GM19397 (cell line): ENCODE measurements at regions not wholly inside any gene's neighbourhood (a gene's known extent, or its start where the extent isn't known, plus 50 kb on each side); places are given as distances from the start of the nearest gene placed in this dataset.
"Not testable (repeated sequence)": the region's sequence is repeated elsewhere in the genome, so short reads cannot be mapped to it uniquely, and the experiment has no call there.

Source experiments
- ATAC-seq: cut with Tn5 transposase; IDR thresholded peaks from one replicate; pipeline ENCODE4 v1.9.1; 2021; ENCODE audit warnings: mild to moderate bottlenecking, moderate library complexity; ENCODE audit not compliant: unreplicated experiment

DNA sequence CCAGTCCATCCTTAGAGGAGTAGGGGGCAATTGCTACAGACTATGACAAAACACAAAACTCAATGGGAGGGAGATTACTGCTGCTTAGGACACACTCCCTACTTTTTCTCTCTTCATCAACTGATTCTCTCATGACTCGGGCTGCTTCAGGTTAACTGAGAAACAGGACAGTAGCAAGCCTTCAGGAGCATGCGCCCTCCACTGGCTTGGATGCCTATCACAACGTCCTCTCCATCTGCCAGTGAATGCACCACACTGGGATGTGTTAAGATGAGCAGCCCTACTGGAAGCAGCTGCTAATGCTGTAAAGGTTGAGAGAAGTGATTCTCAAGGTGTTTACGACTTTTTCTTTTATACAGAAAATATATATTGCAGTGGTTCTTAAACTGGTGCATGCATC lies 542.3 kb downstream of the EDEM1 start:
- no peak for ATAC-seq

DNA sequence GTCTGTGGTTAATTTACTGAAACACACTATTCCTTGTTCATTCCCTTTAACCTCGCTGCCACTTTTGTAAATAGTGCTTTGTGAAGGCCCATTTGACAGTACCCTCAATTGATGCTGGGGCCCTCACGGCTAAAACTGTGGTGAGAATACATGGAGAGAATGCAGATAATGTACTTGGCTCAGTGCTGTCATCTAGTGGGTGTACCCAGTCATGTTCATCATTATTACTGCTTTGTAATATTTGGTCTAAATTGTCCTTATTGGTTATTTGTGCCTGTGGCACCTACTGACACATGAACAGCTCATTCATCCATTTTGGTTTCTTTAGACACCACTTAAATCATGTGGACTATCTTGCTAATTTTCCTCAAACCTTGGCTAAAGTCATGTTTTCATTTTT lies 543.6 kb downstream of the EDEM1 start:
- no peak for ATAC-seq

- ATAC-seq = no peak
These were observed 544.6 kb downstream of the EDEM1 start for GRCh38 chr3:5732081-5732480.

GRCh38 chr3:5733995-5734394 lies 546.5 kb downstream of the EDEM1 start:
- no peak for ATAC-seq

DNA sequence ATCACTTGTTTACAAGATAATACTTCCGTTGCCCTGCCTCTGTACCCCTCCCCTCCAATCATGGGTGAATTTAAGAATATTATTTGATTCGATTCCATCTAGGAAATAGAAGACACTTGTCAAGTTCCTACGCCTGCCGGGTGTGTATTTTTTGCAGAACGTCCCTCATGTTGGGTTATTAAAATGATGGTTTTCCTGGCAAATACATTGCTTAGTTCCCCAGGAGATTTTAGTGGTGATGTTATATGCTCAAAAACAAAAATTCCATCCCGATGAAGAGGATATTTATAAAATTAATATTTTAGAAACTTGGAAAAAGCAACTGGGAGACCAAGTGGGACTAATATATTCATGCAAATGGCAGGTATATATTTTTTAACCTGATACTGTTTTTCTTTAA lies 548.4 kb downstream of the EDEM1 start:
- no peak for ATAC-seq

GRCh38 chr3:5739299-5739935 lies 551.9 kb downstream of the EDEM1 start:
- no peak for ATAC-seq

- ATAC-seq = no peak
These were observed 552.4 kb downstream of the EDEM1 start for GRCh38 chr3:5739949-5740348.

DNA sequence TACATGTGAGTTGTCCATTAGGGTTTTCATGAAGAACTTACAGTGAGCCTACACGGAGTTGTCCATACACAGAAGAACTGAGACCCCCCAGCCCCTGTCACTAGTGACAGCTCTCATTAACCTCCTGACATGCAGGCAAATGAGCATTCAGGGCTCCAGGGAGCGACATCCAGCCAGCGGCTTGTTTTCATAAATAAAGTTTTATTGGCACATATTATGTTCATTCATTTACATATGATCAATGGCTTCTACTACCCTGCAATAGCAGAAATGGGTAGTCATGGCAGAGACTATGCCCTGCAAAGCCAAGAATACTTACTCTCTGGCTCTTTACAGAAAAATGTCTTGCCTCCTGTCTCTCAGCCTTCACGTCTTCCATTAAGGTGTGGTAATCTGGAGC lies 553.5 kb downstream of the EDEM1 start:
- ATAC-seq = no peak

- no peak for ATAC-seq
These were observed 562.6 kb downstream of the EDEM1 start for GRCh38 chr3:5750091-5750490.

GRCh38 chr3:5750874-5751640 lies 563.5 kb downstream of the EDEM1 start:
- ATAC-seq = no peak

DNA sequence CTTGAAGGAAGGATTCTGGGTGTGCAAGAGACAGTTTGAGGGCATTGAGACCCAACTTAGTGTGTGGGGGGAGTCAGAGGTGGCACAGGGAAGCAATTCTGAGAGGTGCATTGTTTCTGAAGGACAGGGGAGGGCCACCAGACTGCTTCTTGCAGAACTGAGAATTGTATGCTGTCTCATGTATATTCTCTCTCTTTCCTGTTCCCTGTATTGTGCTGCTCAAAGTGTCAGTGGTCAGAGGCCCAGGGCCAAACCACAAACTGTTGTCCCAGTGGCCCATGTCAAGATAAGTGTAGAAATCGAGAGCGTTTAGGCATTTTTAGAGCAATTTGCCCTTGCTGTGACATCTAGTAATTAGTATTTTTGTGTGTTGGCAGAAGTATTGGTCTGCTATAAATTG lies 567.1 kb downstream of the EDEM1 start:
- ATAC-seq = no peak

DNA sequence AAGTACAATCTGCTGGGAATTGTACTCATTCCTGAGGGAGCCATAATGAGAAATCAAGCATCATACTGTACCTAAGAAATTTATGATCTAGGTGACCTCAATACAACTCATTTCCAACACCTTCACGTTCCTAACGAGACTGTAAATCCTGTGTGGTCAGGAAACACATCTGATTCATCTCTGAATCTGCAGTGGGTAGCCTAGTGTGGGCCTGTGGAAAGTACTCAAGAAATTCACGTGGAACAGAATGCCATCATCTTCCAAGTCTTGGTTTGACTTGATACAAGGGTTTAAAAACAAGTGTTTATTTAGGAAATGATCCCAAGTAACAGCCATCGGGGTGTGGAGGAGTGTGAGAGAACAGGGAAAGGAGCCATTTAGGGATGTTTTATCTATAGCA lies 568.9 kb downstream of the EDEM1 start:
- no peak for ATAC-seq

GRCh38 chr3:5757213-5757804 lies 569.8 kb downstream of the EDEM1 start:
- no peak for ATAC-seq

GRCh38 chr3:5758699-5759098 lies 571.2 kb downstream of the EDEM1 start:
- no peak for ATAC-seq

DNA sequence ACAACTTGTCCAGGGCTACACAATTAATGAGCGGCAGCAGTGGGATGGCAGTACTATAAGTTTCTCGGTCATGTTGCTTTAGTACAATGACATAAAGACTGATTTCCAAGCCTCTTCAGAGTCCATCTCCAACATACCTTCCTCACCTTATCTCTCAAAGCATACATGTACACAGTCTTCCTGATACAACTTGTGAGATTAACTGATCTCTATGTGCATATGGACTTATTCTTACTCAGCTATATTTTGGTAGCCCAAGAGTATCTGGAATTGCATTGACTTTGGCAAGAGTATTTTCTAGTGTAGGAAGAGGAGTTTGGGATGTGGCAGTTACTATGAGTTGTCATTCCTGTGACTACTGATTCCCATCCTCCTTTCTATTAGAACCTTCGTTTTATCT lies 575.0 kb downstream of the EDEM1 start:
- ATAC-seq = no peak

DNA sequence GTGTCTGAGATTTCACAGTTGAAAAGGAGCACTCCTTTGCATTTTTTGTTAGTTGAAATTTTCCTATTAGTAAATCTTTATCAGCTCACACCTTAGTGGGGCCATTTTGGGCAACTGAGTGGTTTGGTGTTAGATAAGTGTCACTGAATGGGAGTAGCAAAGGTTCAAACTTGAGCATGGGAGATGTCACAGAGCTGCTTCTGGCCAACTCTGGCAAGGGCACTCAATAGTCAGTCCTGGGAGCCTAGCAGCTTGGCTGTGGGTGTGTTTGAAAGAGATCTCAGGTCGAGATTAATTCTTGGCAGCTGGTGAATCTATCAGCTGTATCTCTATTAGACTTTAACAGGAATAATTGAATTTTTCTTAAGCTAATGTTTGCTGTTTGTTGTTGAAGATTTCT lies 579.3 kb downstream of the EDEM1 start:
- ATAC-seq = no peak

DNA sequence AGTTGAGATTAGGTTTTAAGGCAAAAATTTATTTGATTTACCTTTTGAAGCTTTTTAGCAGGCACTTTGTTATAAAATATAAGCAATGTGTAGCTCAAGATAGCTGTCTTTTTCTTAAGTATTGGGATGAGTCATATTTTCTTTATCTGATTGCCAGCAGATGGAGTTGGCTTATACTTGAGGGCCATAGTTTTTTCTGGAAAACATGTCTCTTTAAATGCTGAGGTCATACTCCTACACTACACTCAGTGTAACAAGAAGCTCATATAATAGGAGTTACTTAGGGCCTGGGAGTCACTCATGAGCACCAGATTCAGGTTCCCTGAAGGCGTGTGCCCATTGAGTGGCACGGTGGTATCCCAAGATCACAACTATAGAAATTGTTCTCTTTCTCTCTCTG lies 579.8 kb downstream of the EDEM1 start:
- ATAC-seq = no peak

DNA sequence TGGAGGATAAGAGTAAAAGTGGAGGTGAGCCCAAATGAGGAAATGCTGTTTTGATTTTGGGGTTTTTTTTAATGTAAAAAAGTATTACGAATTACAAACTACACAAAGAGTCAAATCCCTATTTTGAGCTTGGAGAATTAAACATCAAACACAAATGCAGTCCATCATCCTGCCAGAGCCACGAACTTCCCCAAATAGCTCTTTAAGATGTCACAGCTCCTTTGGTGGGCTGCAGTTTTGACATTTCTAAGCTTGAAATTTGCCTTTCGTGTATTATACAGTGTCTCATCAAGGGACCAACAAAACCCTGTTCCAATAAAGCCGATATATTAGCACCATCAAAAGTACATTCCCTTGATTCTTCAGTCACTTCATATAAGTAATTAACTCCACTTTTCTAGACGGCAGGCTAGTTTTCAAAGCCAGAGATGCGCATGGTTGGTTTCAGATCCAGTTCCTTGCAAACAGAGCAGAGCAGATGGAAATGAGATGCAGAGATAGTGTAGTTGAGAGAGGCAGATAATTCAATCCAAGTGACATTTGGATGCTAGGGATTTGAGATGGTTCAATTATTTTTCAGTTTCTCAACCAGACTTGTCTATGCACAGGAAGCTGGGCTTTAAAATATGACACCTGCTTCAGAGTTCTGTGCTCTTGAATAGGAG lies 580.9 kb downstream of the EDEM1 start:
- no peak for ATAC-seq

- ATAC-seq = no peak
These were observed 582.3 kb downstream of the EDEM1 start for GRCh38 chr3:5769825-5770224.

GRCh38 chr3:5774337-5774736 lies 586.8 kb downstream of the EDEM1 start:
- no peak for ATAC-seq

GRCh38 chr3:5775100-5775499 lies 587.6 kb downstream of the EDEM1 start:
- not testable (repeated sequence) for ATAC-seq

- ATAC-seq = no peak
These were observed 597.2 kb downstream of the EDEM1 start for GRCh38 chr3:5784690-5785089.
